ENCODE measurements at regions not wholly inside any gene's neighbourhood (a gene's known extent, or its start where the extent isn't known, plus 50 kb on each side); places are given as distances from the start of the nearest gene placed in this dataset.

DNA sequence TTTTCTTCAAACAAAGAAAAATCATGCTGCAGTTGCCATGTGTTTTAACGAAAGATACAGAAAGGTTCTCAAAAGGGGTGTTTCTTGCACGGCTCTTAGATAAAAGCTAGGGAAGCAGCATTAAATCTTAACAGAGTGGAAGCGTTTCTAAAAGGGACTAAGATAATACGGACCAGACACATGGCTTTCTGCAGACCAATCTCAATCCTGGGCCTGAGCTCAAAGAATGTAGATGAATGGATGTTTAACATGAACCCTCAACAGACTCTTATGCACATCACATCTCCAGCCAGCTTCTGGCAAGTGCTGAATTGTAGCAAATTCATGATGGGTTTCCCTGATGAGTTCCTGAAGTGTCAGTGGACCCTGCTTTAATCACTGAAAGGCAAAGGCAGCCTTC is 80.2 kb upstream of the COX10 start:
- DNase-seq (ENCODE audit: low read depth, low spot score) (no peak), ATAC-seq (no peak)
- intact Hi-C loops (cut with micrococcal nuclease; ENCODE audit: unreplicated experiment) (no loop called here), in situ Hi-C loops (cut with HindIII; ENCODE audit: low pct_unique_long_range_greater_than_20kb, low sequenced_read_pairs) (no loop called here)
- no TSS peak for BruUV-seq (replicated peaks)
- H3K4me3 ChIP-seq (ENCODE audit: low read depth in 2 of 2, low read length in 2 of 2) = no peak overlapping the region
- H3K9me3 ChIP-seq (ENCODE audit: control insufficient read depth, insufficient read depth, low read depth, low read length) = no peaks in the 10 kb centered on the region
- CTCF ChIA-PET = no interaction called here
- TF ChIP-seq TCF7L2 (IDR thresholded peaks at IDR 0.05; ENCODE audit: low read depth, low read length) = no peak
- no peak for TF ChIP-seq SIN3A (IDR thresholded peaks at IDR 0.05; ENCODE audit: borderline replicate concordance, insufficient read depth, low read depth, low read length)
- TF ChIP-seq, protein P1, sequence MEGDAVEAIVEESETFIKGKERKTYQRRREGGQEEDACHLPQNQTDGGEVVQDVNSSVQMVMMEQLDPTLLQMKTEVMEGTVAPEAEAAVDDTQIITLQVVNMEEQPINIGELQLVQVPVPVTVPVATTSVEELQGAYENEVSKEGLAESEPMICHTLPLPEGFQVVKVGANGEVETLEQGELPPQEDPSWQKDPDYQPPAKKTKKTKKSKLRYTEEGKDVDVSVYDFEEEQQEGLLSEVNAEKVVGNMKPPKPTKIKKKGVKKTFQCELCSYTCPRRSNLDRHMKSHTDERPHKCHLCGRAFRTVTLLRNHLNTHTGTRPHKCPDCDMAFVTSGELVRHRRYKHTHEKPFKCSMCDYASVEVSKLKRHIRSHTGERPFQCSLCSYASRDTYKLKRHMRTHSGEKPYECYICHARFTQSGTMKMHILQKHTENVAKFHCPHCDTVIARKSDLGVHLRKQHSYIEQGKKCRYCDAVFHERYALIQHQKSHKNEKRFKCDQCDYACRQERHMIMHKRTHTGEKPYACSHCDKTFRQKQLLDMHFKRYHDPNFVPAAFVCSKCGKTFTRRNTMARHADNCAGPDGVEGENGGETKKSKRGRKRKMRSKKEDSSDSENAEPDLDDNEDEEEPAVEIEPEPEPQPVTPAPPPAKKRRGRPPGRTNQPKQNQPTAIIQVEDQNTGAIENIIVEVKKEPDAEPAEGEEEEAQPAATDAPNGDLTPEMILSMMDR (IDR thresholded peaks at IDR 0.05) = no peak
- TF ChIP-seq, protein P2, sequence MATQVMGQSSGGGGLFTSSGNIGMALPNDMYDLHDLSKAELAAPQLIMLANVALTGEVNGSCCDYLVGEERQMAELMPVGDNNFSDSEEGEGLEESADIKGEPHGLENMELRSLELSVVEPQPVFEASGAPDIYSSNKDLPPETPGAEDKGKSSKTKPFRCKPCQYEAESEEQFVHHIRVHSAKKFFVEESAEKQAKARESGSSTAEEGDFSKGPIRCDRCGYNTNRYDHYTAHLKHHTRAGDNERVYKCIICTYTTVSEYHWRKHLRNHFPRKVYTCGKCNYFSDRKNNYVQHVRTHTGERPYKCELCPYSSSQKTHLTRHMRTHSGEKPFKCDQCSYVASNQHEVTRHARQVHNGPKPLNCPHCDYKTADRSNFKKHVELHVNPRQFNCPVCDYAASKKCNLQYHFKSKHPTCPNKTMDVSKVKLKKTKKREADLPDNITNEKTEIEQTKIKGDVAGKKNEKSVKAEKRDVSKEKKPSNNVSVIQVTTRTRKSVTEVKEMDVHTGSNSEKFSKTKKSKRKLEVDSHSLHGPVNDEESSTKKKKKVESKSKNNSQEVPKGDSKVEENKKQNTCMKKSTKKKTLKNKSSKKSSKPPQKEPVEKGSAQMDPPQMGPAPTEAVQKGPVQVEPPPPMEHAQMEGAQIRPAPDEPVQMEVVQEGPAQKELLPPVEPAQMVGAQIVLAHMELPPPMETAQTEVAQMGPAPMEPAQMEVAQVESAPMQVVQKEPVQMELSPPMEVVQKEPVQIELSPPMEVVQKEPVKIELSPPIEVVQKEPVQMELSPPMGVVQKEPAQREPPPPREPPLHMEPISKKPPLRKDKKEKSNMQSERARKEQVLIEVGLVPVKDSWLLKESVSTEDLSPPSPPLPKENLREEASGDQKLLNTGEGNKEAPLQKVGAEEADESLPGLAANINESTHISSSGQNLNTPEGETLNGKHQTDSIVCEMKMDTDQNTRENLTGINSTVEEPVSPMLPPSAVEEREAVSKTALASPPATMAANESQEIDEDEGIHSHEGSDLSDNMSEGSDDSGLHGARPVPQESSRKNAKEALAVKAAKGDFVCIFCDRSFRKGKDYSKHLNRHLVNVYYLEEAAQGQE (IDR thresholded peaks at IDR 0.05; ENCODE audit: insufficient read depth in 1 of 2, low read depth in 2 of 2, low read length in 1 of 2) = no peak
- no peak for TF ChIP-seq POLR2AphosphoS5 (IDR thresholded peaks at IDR 0.05; ENCODE audit: low read depth, low read length)
- POLR2A ChIA-PET = no interaction called here
- H3K4me1 ChIP-seq (ENCODE audit: control insufficient read depth, insufficient read depth, low read length) = no peaks in the 10 kb centered on the region
- no peaks in the 10 kb centered on the region for H3K36me3 ChIP-seq (ENCODE audit: control insufficient read depth, insufficient read depth, low read length)
- no peak overlapping the region for H3K27ac ChIP-seq (ENCODE audit: low read length)
- no peaks in the 10 kb centered on the region; the same call in 1 of the 2 replicates for H3K27me3 ChIP-seq (ENCODE audit: control insufficient read depth, insufficient read depth, low read length)

DNA sequence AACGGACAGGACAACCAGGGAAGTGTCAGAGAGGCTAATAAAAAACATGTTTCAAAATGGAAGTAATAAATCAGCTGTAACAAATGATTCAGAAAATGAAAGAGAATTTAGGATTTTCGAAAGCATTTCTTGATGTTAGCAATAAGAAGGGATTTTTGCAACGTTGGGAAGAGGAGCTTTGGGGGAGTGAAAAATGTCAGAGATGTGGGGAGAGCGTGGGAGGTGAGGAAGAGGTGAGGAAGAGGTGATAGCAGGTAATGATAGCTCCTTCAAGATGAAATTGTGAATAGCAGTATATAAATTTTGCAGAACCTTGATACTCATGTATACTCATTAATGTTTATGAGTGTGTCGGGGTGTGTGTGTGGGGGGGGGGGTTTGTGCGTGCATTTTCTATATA is 76.2 kb upstream of the COX10 start:
- no peaks in the 10 kb centered on the region for H3K27me3 ChIP-seq (ENCODE audit: control insufficient read depth, insufficient read depth, low read length)
- no TSS peak for BruUV-seq (replicated peaks)
- intact Hi-C loops (cut with micrococcal nuclease; ENCODE audit: unreplicated experiment) = no loop called here
- in situ Hi-C loops (cut with HindIII; ENCODE audit: low pct_unique_long_range_greater_than_20kb, low sequenced_read_pairs) = no loop called here
- DNase-seq (ENCODE audit: low read depth, low spot score) = no peak
- POLR2A ChIA-PET = interaction anchor here (0.5 kb wide), 1 partner anchor 529 kb away, joined by 3 read pairs; no protein-coding TSS in a partner anchor
- H3K9me3 ChIP-seq (ENCODE audit: control insufficient read depth, insufficient read depth, low read depth, low read length) = no peaks in the 10 kb centered on the region
- TF ChIP-seq, protein P1 (IDR thresholded peaks at IDR 0.05) = no peak
- TF ChIP-seq POLR2AphosphoS5 (IDR thresholded peaks at IDR 0.05; ENCODE audit: low read depth, low read length) (no peak), SIN3A (IDR thresholded peaks at IDR 0.05; ENCODE audit: borderline replicate concordance, insufficient read depth, low read depth, low read length) (no peak)
- no peaks in the 10 kb centered on the region for H3K4me1 ChIP-seq (ENCODE audit: control insufficient read depth, insufficient read depth, low read length)
- no peak overlapping the region for H3K4me3 ChIP-seq (ENCODE audit: low read depth in 2 of 2, low read length in 2 of 2)
- no peak overlapping the region for H3K27ac ChIP-seq (ENCODE audit: low read length)
- no peaks in the 10 kb centered on the region for H3K36me3 ChIP-seq (ENCODE audit: control insufficient read depth, insufficient read depth, low read length)
- no peak for ATAC-seq
- CTCF ChIA-PET = no interaction called here
